Endothelial cell of umbilical vein (primary cell): ENCODE measurements at regions not wholly inside any gene's neighbourhood (a gene's known extent, or its start where the extent isn't known, plus 50 kb on each side); places are given as distances from the start of the nearest gene placed in this dataset.

Source experiments
- BruUV-seq: library from RNA; stranded (reverse); fragments of 400-500 nt; replicated peaks from 2 replicates; lab custom pipeline; 2021; lab: Mats Ljungman, UMichigan
- CTCF ChIA-PET: fragments of 300-600, 350-600 bp; sonication (Branson Sonifier 250); formaldehyde crosslinking; loops from one replicate; lab custom pipeline; 2021; ENCODE audit warnings: antibody characterized with exemption, inconsistent platforms; lab: Charles Lee
- POLR2A ChIA-PET: fragments of 300-600, 350-600 bp; sonication (Branson Sonifier 250); formaldehyde crosslinking; loops from one replicate; lab custom pipeline; 2021; ENCODE audit warnings: antibody characterized with exemption, inconsistent platforms; lab: Charles Lee
- DNase-seq: peaks from one replicate; pipeline ENCODE4 v3.0.0-alpha.2; 2011; ENCODE audit warnings: low read depth, low spot score
- FAIRE-seq: peaks from 2 replicates; lab custom pipeline; 2011; peaks lifted over from hg19 to GRCh38; lab: Jason Lieb, UNC
- H2AFZ ChIP-seq: 2 replicates; pipeline ENCODE4 v1.6.0; 2012; ENCODE audit warnings: low read depth, low read length, control low read depth, inconsistent platforms
- H3K27ac ChIP-seq: 2 replicates; pipeline ENCODE4 v1.5.1; 2011; ENCODE audit warnings: low read depth, mild to moderate bottlenecking, control low read depth, low read length, moderate library complexity; ENCODE audit not compliant: insufficient read depth
- H3K27me3 ChIP-seq, 2 experiments: 2 replicates each; pipeline versions ENCODE4 v1.6.0 to v1.6.1; 2011; ENCODE audit warnings: low read length in 2 of 2, mixed read lengths in 1 of 2; ENCODE audit not compliant: control insufficient read depth in 2 of 2, insufficient read depth in 2 of 2
- H3K36me3 ChIP-seq, 2 experiments: 2 replicates in 1 of 2; 3 replicates in 1 of 2; pipeline ENCODE4 v1.5.1; 2011; ENCODE audit warnings: low read length in 2 of 2, mild to moderate bottlenecking in 1 of 2, moderate library complexity in 1 of 2; ENCODE audit not compliant: control insufficient read depth in 2 of 2, insufficient read depth in 2 of 2; ENCODE audit errors: extremely low read depth in 1 of 2
- H3K4me1 ChIP-seq: 3 replicates; pipeline ENCODE4 v1.5.1; 2011; ENCODE audit warnings: mild to moderate bottlenecking, low read length; ENCODE audit not compliant: control insufficient read depth, insufficient read depth; ENCODE audit errors: extremely low read depth
- H3K4me2 ChIP-seq: 2 replicates; pipeline ENCODE4 v1.6.1; 2011; ENCODE audit warnings: low read length, control low read depth, mixed read lengths; ENCODE audit not compliant: insufficient read depth
- H3K4me3 ChIP-seq, 3 experiments: fragments of 200-600 bp in 1 of 3; sonication (generic), shearing (Covaris generic) in 1 of 3; replicated peaks in 1 of 3; 2 replicates each; pipeline ENCODE4 v1.5.1; 2011 to 2016; ENCODE audit warnings: control low read depth in 3 of 3, low read length in 3 of 3, mild to moderate bottlenecking in 2 of 3, inconsistent platforms in 1 of 3, low read depth in 1 of 3, moderate library complexity in 1 of 3; ENCODE audit not compliant: insufficient read depth in 1 of 3
- H3K79me2 ChIP-seq: 2 replicates; pipeline ENCODE4 v1.6.0; 2012; ENCODE audit warnings: low read length, inconsistent platforms; ENCODE audit not compliant: control insufficient read depth, insufficient read depth
- H3K9ac ChIP-seq: replicated peaks from 2 replicates; pipeline ENCODE3; 2011; ENCODE audit warnings: low read length, control low read depth; ENCODE audit not compliant: insufficient read depth; ENCODE audit errors: extremely low read depth
- H3K9me1 ChIP-seq: replicated peaks from 3 replicates; pipeline ENCODE4 v1.6.0; 2011; ENCODE audit warnings: mild to moderate bottlenecking, low read length; ENCODE audit not compliant: control insufficient read depth, insufficient read depth; ENCODE audit errors: extremely low read depth
- H3K9me3 ChIP-seq: replicated peaks from 2 replicates; pipeline ENCODE4 v1.5.1; 2012; ENCODE audit warnings: low read length, inconsistent platforms; ENCODE audit not compliant: control insufficient read depth, insufficient read depth
- H4K20me1 ChIP-seq: replicated peaks from 2 replicates; pipeline ENCODE3; 2011; ENCODE audit warnings: mild to moderate bottlenecking, low read length; ENCODE audit not compliant: control insufficient read depth, insufficient read depth; ENCODE audit errors: extremely low read depth
- EZH2 ChIP-seq: IDR thresholded peaks from 2 replicates; pipeline ENCODE4 v1.6.1; 2012; ENCODE audit warnings: borderline replicate concordance, low read depth, mild to moderate bottlenecking, moderate library complexity, low read length, inconsistent platforms; ENCODE audit not compliant: severe bottlenecking
- FOS ChIP-seq: IDR thresholded peaks from 2 replicates; pipeline ENCODE4 v1.6.1; 2011; ENCODE audit warnings: mild to moderate bottlenecking, low read length, moderate library complexity, borderline replicate concordance; ENCODE audit not compliant: insufficient read depth
- GATA2 ChIP-seq: IDR thresholded peaks from 2 replicates; pipeline ENCODE4 v1.7.0; 2011; ENCODE audit warnings: low read depth, mild to moderate bottlenecking, moderate library complexity, mixed read lengths, low read length; ENCODE audit not compliant: insufficient read length, insufficient read depth
- JUN ChIP-seq: IDR thresholded peaks from 2 replicates; pipeline ENCODE4 v1.6.1; 2011; ENCODE audit warnings: borderline replicate concordance, low read depth; ENCODE audit not compliant: insufficient read length, insufficient read depth
- MAX ChIP-seq: IDR thresholded peaks from 2 replicates; pipeline ENCODE4 v1.6.1; 2011; ENCODE audit not compliant: insufficient read depth, insufficient read length
- POLR2A ChIP-seq: IDR thresholded peaks from 2 replicates; pipeline ENCODE4 v1.6.1; 2012; ENCODE audit warnings: low read depth, mild to moderate bottlenecking, control low read depth, low read length
- dilution Hi-C: fragments of 300-500 bp; cut with MboI; formaldehyde crosslinking; loops from one replicate; pipeline ENCODE4 v1.15.0; 2019; ENCODE audit warnings: low sequenced_read_pairs; ENCODE audit not compliant: extremely low pct_ligation_motif_present
- intact Hi-C: fragments of 100-400 bp; cut with micrococcal nuclease; formaldehyde crosslinking; loops from one replicate; pipeline ENCODE4 v1.10.0; 2022
- TF ChIP-seq, protein P1 (sequence below), 2 donors: IDR thresholded peaks; 1 replicate in 1 of 2; 2 replicates in 1 of 2; pipeline ENCODE4 v1.5.1; 2011; ENCODE audit warnings: low read length in 2 of 2, mild to moderate bottlenecking in 2 of 2, moderate library complexity in 2 of 2, control low read depth in 1 of 2, inconsistent platforms in 1 of 2, low read depth in 1 of 2; ENCODE audit not compliant: insufficient read depth in 1 of 2; ENCODE audit errors: extremely low read depth in 1 of 2

GRCh38 chr11:70615036-70615875, 216.9 kb downstream of the CTTN start:
- Histone ChIP-seq H3K9me3 (peaks cover 2% of the 10 kb centered on the region), H3K27me3 (no peaks in the 10 kb centered on the region), H3K4me1 (no peaks in the 10 kb centered on the region), H3K9me1 (no peaks in the 10 kb centered on the region), H3K27ac (no peak overlapping the region), H3K4me2 (no peak overlapping the region), H3K9ac (no peak overlapping the region), H4K20me1 (no peaks in the 10 kb centered on the region), H3K36me3 (no peaks in the 10 kb centered on the region), H3K4me3 (no peak overlapping the region), H3K79me2 (no peaks in the 10 kb centered on the region), H2AFZ (no peak overlapping the region)
- no peak for FAIRE-seq
- dilution Hi-C loops: no loop called here
- intact Hi-C loops: no loop called here
- TF ChIP-seq JUN: no peak
- TF ChIP-seq GATA2: no peak
- TF ChIP-seq MAX: no peak
- TF ChIP-seq POLR2A: no peak
- no peak for TF ChIP-seq EZH2
- TF ChIP-seq FOS: no peak
- TF ChIP-seq, protein P1, sequence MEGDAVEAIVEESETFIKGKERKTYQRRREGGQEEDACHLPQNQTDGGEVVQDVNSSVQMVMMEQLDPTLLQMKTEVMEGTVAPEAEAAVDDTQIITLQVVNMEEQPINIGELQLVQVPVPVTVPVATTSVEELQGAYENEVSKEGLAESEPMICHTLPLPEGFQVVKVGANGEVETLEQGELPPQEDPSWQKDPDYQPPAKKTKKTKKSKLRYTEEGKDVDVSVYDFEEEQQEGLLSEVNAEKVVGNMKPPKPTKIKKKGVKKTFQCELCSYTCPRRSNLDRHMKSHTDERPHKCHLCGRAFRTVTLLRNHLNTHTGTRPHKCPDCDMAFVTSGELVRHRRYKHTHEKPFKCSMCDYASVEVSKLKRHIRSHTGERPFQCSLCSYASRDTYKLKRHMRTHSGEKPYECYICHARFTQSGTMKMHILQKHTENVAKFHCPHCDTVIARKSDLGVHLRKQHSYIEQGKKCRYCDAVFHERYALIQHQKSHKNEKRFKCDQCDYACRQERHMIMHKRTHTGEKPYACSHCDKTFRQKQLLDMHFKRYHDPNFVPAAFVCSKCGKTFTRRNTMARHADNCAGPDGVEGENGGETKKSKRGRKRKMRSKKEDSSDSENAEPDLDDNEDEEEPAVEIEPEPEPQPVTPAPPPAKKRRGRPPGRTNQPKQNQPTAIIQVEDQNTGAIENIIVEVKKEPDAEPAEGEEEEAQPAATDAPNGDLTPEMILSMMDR (IDR thresholded peaks at IDR 0.05; ENCODE audit: extremely low read depth in 1 of 2, insufficient read depth in 1 of 2, low read depth in 1 of 2, low read length in 2 of 2): no peak
- no TSS peak for BruUV-seq
- no peak for DNase-seq
- CTCF ChIA-PET: no interaction called here
- POLR2A ChIA-PET: no interaction called here
